Thyroid gland (tissue), 4 donors: ENCODE measurements at regions not wholly inside any gene's neighbourhood (a gene's known extent, or its start where the extent isn't known, plus 50 kb on each side); places are given as distances from the start of the nearest gene placed in this dataset.
A peak's percentile ranks its signal among the peaks of the same experiment; 100 is the strongest.

Experiments
- DNase-seq, 2 donors: peaks; one replicate each; pipeline ENCODE4 v3.0.0-alpha.2; 2019
- H3K27ac ChIP-seq, 3 donors: fragments of 200-600 bp; sonication (generic); 1 replicate in 2 of 3; 2 replicates in 1 of 3; pipeline ENCODE4 v1.5.1; 2016 to 2019; ENCODE audit warnings: mild to moderate bottlenecking in 1 of 3, moderate library complexity in 1 of 3
- H3K27me3 ChIP-seq: fragments of 200-600 bp; sonication (generic); one replicate; pipeline ENCODE4 v1.5.1; 2019
- H3K36me3 ChIP-seq, 2 donors: fragments of 200-600 bp; sonication (generic); one replicate each; pipeline ENCODE4 v1.5.1; 2016 to 2019
- H3K4me1 ChIP-seq, 2 donors: fragments of 200-600 bp; sonication (generic); one replicate each; pipeline ENCODE4 v1.5.1; 2017 to 2019
- H3K4me3 ChIP-seq, 3 donors: fragments of 200-600 bp; sonication (generic); replicated peaks in 1 of 3; 1 replicate in 2 of 3; 2 replicates in 1 of 3; pipeline ENCODE4 v1.5.1; 2016; ENCODE audit warnings: mild to moderate bottlenecking in 1 of 3
- H3K9me3 ChIP-seq: fragments of 200-600 bp; sonication (generic); one replicate; pipeline ENCODE4 v1.5.1; 2017
- CTCF ChIP-seq, 6 experiments: fragments of 200-600 bp in 3 of 6; fragments of 450-650 bp in 3 of 6; sonication (generic) in 3 of 6; IDR thresholded peaks; one replicate each; pipeline ENCODE4 v1.5.1; 2016 to 2019; ENCODE audit warnings: antibody characterized with exemption in 6 of 6, mild to moderate bottlenecking in 2 of 6, inconsistent platforms in 1 of 6, moderate library complexity in 1 of 6
- POLR2A ChIP-seq, 2 donors: fragments of 450-650 bp; IDR thresholded peaks; one replicate each; pipeline ENCODE4 v1.6.1; 2017; ENCODE audit warnings: antibody characterized with exemption in 2 of 2, mild to moderate bottlenecking in 2 of 2, moderate library complexity in 1 of 2
- WGBS, 2 donors: methylation state at CpG; one replicate each; pipeline ENCODE4 v1.1.5; 2017; 5-methylcytosine and 5-hydroxymethylcytosine counted together
- intact Hi-C: fragments of 100-400 bp; cut with DNase I; formaldehyde crosslinking; loops from one replicate; pipeline ENCODE4 v1.15.1; 2023

- no peak for TF ChIP-seq CTCF (IDR thresholded peaks at IDR 0.05)
- TF ChIP-seq POLR2A (IDR thresholded peaks at IDR 0.05): no peak
- H3K4me1 ChIP-seq: peaks cover 0 to 3% of the 10 kb centered on the region in 2 donors
- intact Hi-C loops: no loop called here
- no peaks in the 10 kb centered on the region for H3K9me3 ChIP-seq
- peak in 1 of 2 donors; percentile 20 for DNase-seq
- 33 to 43% methylated on average over 6 of the region's 6 CpGs for WGBS, 2 donors
- H3K27me3 ChIP-seq: no peaks in the 10 kb centered on the region
- H3K27ac ChIP-seq: no peak overlapping the region
- H3K36me3 ChIP-seq: no peaks in the 10 kb centered on the region
- no peak overlapping the region for H3K4me3 ChIP-seq
Measured at GRCh38 chr2:150165442-150165841, 322.0 kb downstream of the RND3 start.

- H3K4me3 ChIP-seq: no peak overlapping the region
- H3K27ac ChIP-seq: no peak overlapping the region
- 71 to 85% methylated on average over 6 of the region's 6 CpGs for WGBS, 2 donors
- no peaks in the 10 kb centered on the region for H3K9me3 ChIP-seq
- no peak for DNase-seq
- no peaks in the 10 kb centered on the region for H3K27me3 ChIP-seq
- no peak for TF ChIP-seq CTCF (IDR thresholded peaks at IDR 0.05)
- no peak for TF ChIP-seq POLR2A (IDR thresholded peaks at IDR 0.05)
- H3K4me1 ChIP-seq: peaks cover 0 to 3% of the 10 kb centered on the region in 2 donors
- intact Hi-C loops: no loop called here
- no peaks in the 10 kb centered on the region for H3K36me3 ChIP-seq
Measured at GRCh38 chr2:150162241-150162942, 325.1 kb downstream of the RND3 start.

- H3K4me1 ChIP-seq: no peaks in the 10 kb centered on the region
- no peak overlapping the region for H3K4me3 ChIP-seq
- no peaks in the 10 kb centered on the region for H3K9me3 ChIP-seq
- H3K27ac ChIP-seq: no peak overlapping the region
- 68 to 85% methylated on average over 6 of the region's 6 CpGs for WGBS, 2 donors
- no peaks in the 10 kb centered on the region for H3K27me3 ChIP-seq
- no peak for TF ChIP-seq POLR2A (IDR thresholded peaks at IDR 0.05)
- no peak for TF ChIP-seq CTCF (IDR thresholded peaks at IDR 0.05)
- intact Hi-C loops: no loop called here
- no peak for DNase-seq
- H3K36me3 ChIP-seq: no peaks in the 10 kb centered on the region
Measured at GRCh38 chr2:150160058-150160457, 327.4 kb downstream of the RND3 start.

- no peaks in the 10 kb centered on the region for H3K27me3 ChIP-seq
- no peak overlapping the region for H3K27ac ChIP-seq
- intact Hi-C loops: no loop called here
- no peaks in the 10 kb centered on the region for H3K4me1 ChIP-seq
- H3K9me3 ChIP-seq: no peaks in the 10 kb centered on the region
- TF ChIP-seq POLR2A (IDR thresholded peaks at IDR 0.05) (no peak), CTCF (IDR thresholded peaks at IDR 0.05) (no peak)
- no peak overlapping the region for H3K4me3 ChIP-seq
- H3K36me3 ChIP-seq: no peaks in the 10 kb centered on the region
- DNase-seq: no peak
- WGBS, 2 donors: 72 to 93% methylated on average over 4 of the region's 4 CpGs
Measured at GRCh38 chr2:150159300-150159699, 328.2 kb downstream of the RND3 start.

GRCh38 chr2:150156876-150157275 lies 330.6 kb downstream of the RND3 start:
- intact Hi-C loops: no loop called here
- H3K4me1 ChIP-seq: no peaks in the 10 kb centered on the region
- H3K4me3 ChIP-seq: no peak overlapping the region
- no peak for DNase-seq
- 81 to 88% methylated on average over 2 of the region's 2 CpGs for WGBS, 2 donors
- no peaks in the 10 kb centered on the region for H3K27me3 ChIP-seq
- H3K27ac ChIP-seq: no peak overlapping the region
- no peaks in the 10 kb centered on the region for H3K9me3 ChIP-seq
- no peaks in the 10 kb centered on the region for H3K36me3 ChIP-seq
- TF ChIP-seq CTCF (IDR thresholded peaks at IDR 0.05): no peak
- TF ChIP-seq POLR2A (IDR thresholded peaks at IDR 0.05): no peak
